OCI-LY7 (cell line): ENCODE measurements at regions not wholly inside any gene's neighbourhood (a gene's known extent, or its start where the extent isn't known, plus 50 kb on each side); places are given as distances from the start of the nearest gene placed in this dataset.

ENCODE experiments used
- BruUV-seq: library from RNA; stranded (reverse); fragments of 400-500 nt; replicated peaks from 2 replicates; lab custom pipeline; 2021; lab: Mats Ljungman, UMichigan
- CTCF ChIA-PET: fragments of 300-600 bp; sonication (Branson Sonifier 250); formaldehyde crosslinking; loops from one replicate; lab custom pipeline; 2022; ENCODE audit warnings: antibody characterized with exemption; ENCODE audit not compliant: unreplicated experiment; lab: Charles Lee
- POLR2A ChIA-PET: fragments of 300-600 bp; sonication (Branson Sonifier 250); formaldehyde crosslinking; loops from one replicate; lab custom pipeline; 2022; ENCODE audit warnings: antibody characterized with exemption; lab: Charles Lee
- DNase-seq: peaks from one replicate; pipeline ENCODE4 v3.0.0-alpha.2; 2015; ENCODE audit warnings: low spot score
- H2AFZ ChIP-seq: fragments of 200-600 bp; sonication (generic), shearing (Covaris generic); 2 replicates; pipeline ENCODE4 v1.6.1; 2014; ENCODE audit warnings: mild to moderate bottlenecking, antibody characterized with exemption, low read length, moderate library complexity
- H3K27ac ChIP-seq: fragments of 200-600 bp; sonication (generic); 2 replicates; pipeline ENCODE4 v1.5.1; 2014; ENCODE audit warnings: mixed run types, low read depth, mild to moderate bottlenecking, moderate library complexity, low read length, inconsistent platforms; ENCODE audit not compliant: poor library complexity, severe bottlenecking
- H3K36me3 ChIP-seq: fragments of 200-600 bp; sonication (generic); 2 replicates; pipeline ENCODE4 v1.6.1; 2014; ENCODE audit warnings: mild to moderate bottlenecking, antibody characterized with exemption, low read length, moderate library complexity, mixed read lengths; ENCODE audit not compliant: insufficient read depth
- H3K4me1 ChIP-seq: fragments of 200-600 bp; sonication (generic); 2 replicates; pipeline ENCODE4 v1.5.1; 2014; ENCODE audit warnings: mild to moderate bottlenecking, low read length; ENCODE audit not compliant: insufficient read depth, poor library complexity, severe bottlenecking
- H3K4me2 ChIP-seq: fragments of 200-600 bp; sonication (generic); 2 replicates; pipeline ENCODE4 v1.6.1; 2014; ENCODE audit warnings: mild to moderate bottlenecking, low read length
- H3K4me3 ChIP-seq: fragments of 200-600 bp; sonication (generic); 2 replicates; pipeline ENCODE4 v1.5.1; 2014; ENCODE audit warnings: mild to moderate bottlenecking, low read depth, low read length; ENCODE audit not compliant: poor library complexity, severe bottlenecking
- H3K79me2 ChIP-seq: fragments of 200-600 bp; sonication (generic); 2 replicates; pipeline ENCODE4 v1.6.1; 2016; ENCODE audit warnings: low read depth, mild to moderate bottlenecking, low read length, moderate library complexity, mixed read lengths; ENCODE audit not compliant: insufficient read depth
- H3K9me2 ChIP-seq: fragments of 200-600 bp; sonication (generic); 2 replicates; pipeline ENCODE4 v1.6.1; 2016; ENCODE audit warnings: mild to moderate bottlenecking, low read length, mixed read lengths; ENCODE audit not compliant: insufficient read depth
- H3K9me3 ChIP-seq: fragments of 200-600 bp; sonication (generic); 2 replicates; pipeline ENCODE4 v1.6.1; 2014; ENCODE audit warnings: mild to moderate bottlenecking, mixed run types, low read length, mixed read lengths
- H4K20me1 ChIP-seq: fragments of 200-600 bp; sonication (generic); 2 replicates; pipeline ENCODE4 v1.6.1; 2014; ENCODE audit warnings: mild to moderate bottlenecking, antibody characterized with exemption, low read length, moderate library complexity, mixed read lengths; ENCODE audit not compliant: insufficient read depth
- CTCF ChIP-seq: fragments of 200-600 bp; sonication (generic); conservative IDR thresholded peaks from 2 replicates; pipeline ENCODE4 v1.5.1; 2014; ENCODE audit warnings: mild to moderate bottlenecking, antibody characterized with exemption, low read length, moderate library complexity, mixed read lengths
- EZH2phosphoT487 ChIP-seq: fragments of 200-600 bp; sonication (generic); IDR thresholded peaks from 2 replicates; pipeline ENCODE4 v1.6.1; 2018; ENCODE audit warnings: low read depth, borderline replicate concordance, mild to moderate bottlenecking, mixed run types, antibody characterized with exemption, low read length, moderate library complexity, mixed read lengths
- intact Hi-C: fragments of 100-400 bp; cut with micrococcal nuclease; formaldehyde crosslinking; loops from one replicate; pipeline ENCODE4 v1.10.0; 2022; ENCODE audit not compliant: unreplicated experiment

GRCh38 chr7:87007038-87007437 lies 52.4 kb downstream of the ELAPOR2 start:
- Histone ChIP-seq H3K4me3 (no peak overlapping the region), H3K4me1 (no peaks in the 10 kb centered on the region), H3K9me3 (no peaks in the 10 kb centered on the region), H3K9me2 (no peaks in the 10 kb centered on the region), H3K4me2 (no peak overlapping the region), H2AFZ (no peak overlapping the region), H3K27ac (no peak overlapping the region), H3K79me2 (no peaks in the 10 kb centered on the region), H4K20me1 (no peaks in the 10 kb centered on the region), H3K36me3 (no peaks in the 10 kb centered on the region)
- ChIA-PET CTCF (no interaction called here), POLR2A (no interaction called here)
- TF ChIP-seq EZH2phosphoT487, result no peak
- TF ChIP-seq CTCF, result no peak
- intact Hi-C loops, result no loop called here
- no TSS peak for BruUV-seq
- DNase-seq, result no peak

- Histone ChIP-seq H3K9me3 (no peaks in the 10 kb centered on the region), H3K4me1 (no peaks in the 10 kb centered on the region), H3K79me2 (no peaks in the 10 kb centered on the region), H3K36me3 (no peaks in the 10 kb centered on the region), H3K4me2 (no peak overlapping the region), H3K27ac (no peak overlapping the region), H4K20me1 (no peaks in the 10 kb centered on the region), H3K9me2 (no peaks in the 10 kb centered on the region), H3K4me3 (no peak overlapping the region), H2AFZ (no peak overlapping the region)
- BruUV-seq, result no TSS peak
- intact Hi-C loops, result no loop called here
- ChIA-PET POLR2A (interaction anchor here (0.7 to 1.9 kb wide), 5 partner anchors 8 to 214 kb away, joined by 3 to 6 read pairs (median 4); no protein-coding TSS in a partner anchor), CTCF (no interaction called here)
- TF ChIP-seq CTCF, result no peak
- no peak for TF ChIP-seq EZH2phosphoT487
- no peak for DNase-seq
These were observed 54.5 kb downstream of the ELAPOR2 start for GRCh38 chr7:87004956-87005355.

- Histone ChIP-seq H2AFZ (no peak overlapping the region), H3K4me3 (no peak overlapping the region), H3K4me2 (no peak overlapping the region), H3K9me3 (no peaks in the 10 kb centered on the region), H3K27ac (no peak overlapping the region), H3K4me1 (no peaks in the 10 kb centered on the region), H3K9me2 (no peaks in the 10 kb centered on the region), H3K36me3 (no peaks in the 10 kb centered on the region), H4K20me1 (no peaks in the 10 kb centered on the region), H3K79me2 (no peaks in the 10 kb centered on the region)
- no peak for DNase-seq
- BruUV-seq, result no TSS peak
- CTCF ChIA-PET, result no interaction called here
- POLR2A ChIA-PET, result interaction anchor here (0.7 to 1.9 kb wide), 6 partner anchors 9 to 213 kb away, joined by 3 to 6 read pairs (median 4); no protein-coding TSS in a partner anchor
- TF ChIP-seq CTCF (no peak), EZH2phosphoT487 (no peak)
- intact Hi-C loops, result no loop called here
These were observed 55.3 kb downstream of the ELAPOR2 start for GRCh38 chr7:87003872-87004798.
